IMR-90 (cell line): ENCODE measurements at regions not wholly inside any gene's neighbourhood (a gene's known extent, or its start where the extent isn't known, plus 50 kb on each side); places are given as distances from the start of the nearest gene placed in this dataset.

Experiments
- ATAC-seq: fragments of 200-7000 bp; cut with Tn5 transposase; 2 replicates; pipeline ENCODE4 v1.9.1; 2020; ENCODE audit warnings: low read depth, mild to moderate bottlenecking, moderate library complexity
- BruUV-seq: library from RNA; stranded (reverse); fragments of 400-500 nt; replicated peaks from 2 replicates; lab custom pipeline; 2021; lab: Mats Ljungman, UMichigan
- CTCF ChIA-PET: fragments of 300-600 bp; formaldehyde crosslinking; extraction: SDS; loops from one replicate; lab custom pipeline; 2021; ENCODE audit warnings: antibody characterized with exemption; lab: Yijun Ruan, JAX
- POLR2A ChIA-PET: fragments of 300-600 bp; sonication (Branson Sonifier 250); formaldehyde crosslinking; loops from one replicate; lab custom pipeline; 2022; ENCODE audit warnings: antibody characterized with exemption; ENCODE audit not compliant: unreplicated experiment; lab: Charles Lee
- DNase-seq: peaks from one replicate; pipeline ENCODE4 v3.0.0; 2013
- H2AFZ ChIP-seq: replicated peaks from 2 replicates; pipeline ENCODE3; 2013; ENCODE audit warnings: low read length, mild to moderate bottlenecking; ENCODE audit not compliant: poor library complexity
- H2AK5ac ChIP-seq: 2 replicates; pipeline ENCODE4 v1.6.1; 2013; ENCODE audit warnings: low read depth, low read length, inconsistent platforms
- H2AK9ac ChIP-seq: replicated peaks from 2 replicates; pipeline ENCODE3; 2013; ENCODE audit warnings: mild to moderate bottlenecking, low read depth, low read length, moderate library complexity; ENCODE audit not compliant: poor library complexity
- H2BK120ac ChIP-seq: 2 replicates; pipeline ENCODE4 v1.6.1; 2013; ENCODE audit warnings: low read depth, low read length, inconsistent platforms
- H2BK15ac ChIP-seq: 3 replicates; pipeline ENCODE4 v1.6.1; 2013; ENCODE audit warnings: low read depth, low read length, inconsistent platforms
- H2BK20ac ChIP-seq: 2 replicates; pipeline ENCODE4 v1.6.1; 2013; ENCODE audit warnings: low read depth, mild to moderate bottlenecking, inconsistent platforms, low read length, moderate library complexity
- H2BK5ac ChIP-seq: 2 replicates; pipeline ENCODE4 v1.6.1; 2013; ENCODE audit warnings: mild to moderate bottlenecking, low read depth, low read length, inconsistent platforms; ENCODE audit not compliant: poor library complexity, severe bottlenecking
- H3K14ac ChIP-seq: replicated peaks from 2 replicates; pipeline ENCODE4 v1.6.1; 2013; ENCODE audit warnings: low read depth, low read length, inconsistent platforms
- H3K18ac ChIP-seq: 2 replicates; pipeline ENCODE4 v1.6.1; 2013; ENCODE audit warnings: low read depth, low read length, control low read depth
- H3K23ac ChIP-seq: 2 replicates; pipeline ENCODE4 v1.6.1; 2013; ENCODE audit warnings: low read depth, low read length, inconsistent platforms
- H3K27ac ChIP-seq: 2 replicates; pipeline ENCODE4 v1.5.1; 2013; ENCODE audit warnings: mild to moderate bottlenecking, control low read depth, low read length; ENCODE audit not compliant: insufficient read depth
- H3K27me3 ChIP-seq: 2 replicates; pipeline ENCODE4 v1.6.1; 2013; ENCODE audit warnings: low read length; ENCODE audit not compliant: control insufficient read depth, insufficient read depth
- H3K36me3 ChIP-seq: 2 replicates; pipeline ENCODE4 v1.6.1; 2013; ENCODE audit warnings: low read length, mixed read lengths; ENCODE audit not compliant: control insufficient read depth, insufficient read depth
- H3K4ac ChIP-seq: 2 replicates; pipeline ENCODE4 v1.6.1; 2013; ENCODE audit warnings: low read depth, low read length, inconsistent platforms
- H3K4me1 ChIP-seq: 2 replicates; pipeline ENCODE4 v1.6.1; 2013; ENCODE audit warnings: low read length, mixed read lengths; ENCODE audit not compliant: control insufficient read depth, insufficient read depth
- H3K4me2 ChIP-seq: 2 replicates; pipeline ENCODE4 v1.6.1; 2013; ENCODE audit warnings: low read depth, mild to moderate bottlenecking, control low read depth, low read length, moderate library complexity
- H3K4me3 ChIP-seq: 2 replicates; pipeline ENCODE4 v1.5.1; 2013; ENCODE audit warnings: low read depth, mild to moderate bottlenecking, control low read depth, low read length, moderate library complexity; ENCODE audit not compliant: insufficient read depth
- H3K56ac ChIP-seq: 2 replicates; pipeline ENCODE4 v1.6.1; 2013; ENCODE audit warnings: low read length, inconsistent platforms; ENCODE audit not compliant: insufficient read depth; ENCODE audit errors: extremely low read depth
- H3K79me1 ChIP-seq, 2 experiments: 2 replicates each; pipeline ENCODE4 v1.6.1; 2013; ENCODE audit warnings: low read length in 2 of 2, inconsistent platforms in 1 of 2, low read depth in 1 of 2
- H3K9ac ChIP-seq: 2 replicates; pipeline ENCODE4 v1.6.1; 2013; ENCODE audit warnings: low read depth, low read length, control low read depth
- H3K9me1 ChIP-seq: 2 replicates; pipeline ENCODE4 v1.6.1; 2013; ENCODE audit warnings: low read length, inconsistent platforms; ENCODE audit not compliant: insufficient read depth
- H3K9me3 ChIP-seq: 2 replicates; pipeline ENCODE4 v1.6.1; 2013; ENCODE audit warnings: low read length; ENCODE audit not compliant: control insufficient read depth, insufficient read depth
- H4K20me1 ChIP-seq: 2 replicates; pipeline ENCODE4 v1.6.1; 2013; ENCODE audit warnings: low read length, inconsistent platforms; ENCODE audit not compliant: insufficient read depth
- H4K5ac ChIP-seq: 2 replicates; pipeline ENCODE4 v1.6.1; 2013; ENCODE audit warnings: mild to moderate bottlenecking, low read depth, low read length, control low read depth
- H4K8ac ChIP-seq, 2 experiments: 2 replicates each; pipeline ENCODE4 v1.6.1; 2013; ENCODE audit warnings: low read depth in 2 of 2, low read length in 2 of 2, control low read depth in 1 of 2, inconsistent platforms in 1 of 2
- H4K91ac ChIP-seq: 2 replicates; pipeline ENCODE4 v1.6.1; 2013; ENCODE audit warnings: low read depth, low read length, inconsistent platforms; ENCODE audit not compliant: insufficient read depth
- BHLHE40 ChIP-seq: fragments of 150-350 bp; IDR thresholded peaks from 2 replicates; pipeline ENCODE4 v1.6.1; 2016; ENCODE audit warnings: mild to moderate bottlenecking, low read depth, low read length
- CEBPB ChIP-seq: IDR thresholded peaks from 2 replicates; pipeline ENCODE4 v1.6.1; 2012; ENCODE audit warnings: low read depth, low read length, improper control_type of control experiment
- FOS ChIP-seq: fragments of 150-350 bp; IDR thresholded peaks from 2 replicates; pipeline ENCODE4 v1.6.1; 2016; ENCODE audit warnings: low read depth, low read length
- MAFK ChIP-seq: IDR thresholded peaks from 2 replicates; pipeline ENCODE4 v1.6.1; 2012; ENCODE audit warnings: low read depth, low read length, improper control_type of control experiment
- MAZ ChIP-seq: IDR thresholded peaks from 2 replicates; pipeline ENCODE4 v1.6.1; 2012; ENCODE audit warnings: low read depth, mild to moderate bottlenecking, low read length, improper control_type of control experiment, moderate library complexity, borderline replicate concordance
- MXI1 ChIP-seq: IDR thresholded peaks from 2 replicates; pipeline ENCODE4 v1.6.1; 2012; ENCODE audit warnings: low read depth, mild to moderate bottlenecking, low read length, moderate library complexity, borderline replicate concordance
- POLR2A ChIP-seq: IDR thresholded peaks from 2 replicates; pipeline ENCODE4 v1.6.1; 2012; ENCODE audit warnings: mild to moderate bottlenecking, low read depth, low read length
- RAD21 ChIP-seq: IDR thresholded peaks from 2 replicates; pipeline ENCODE4 v1.6.1; 2012; ENCODE audit warnings: low read length, improper control_type of control experiment
- RCOR1 ChIP-seq: IDR thresholded peaks from 2 replicates; pipeline ENCODE4 v1.6.1; 2012; ENCODE audit warnings: mild to moderate bottlenecking, low read length, improper control_type of control experiment; ENCODE audit not compliant: insufficient replicate concordance
- RFX5 ChIP-seq: IDR thresholded peaks from 2 replicates; pipeline ENCODE4 v1.8.0; 2012; ENCODE audit warnings: low read depth, mild to moderate bottlenecking, low read length, moderate library complexity
- SMC3 ChIP-seq: fragments of 150-350 bp; IDR thresholded peaks from 2 replicates; pipeline ENCODE4 v1.6.1; 2016; ENCODE audit warnings: low read depth, mild to moderate bottlenecking, antibody characterized with exemption, low read length, moderate library complexity
- WGBS, 2 experiments: methylation state at CpG; one replicate each; pipeline versions ENCODE4 v1.1.5 to v1.1.7; 2013; ENCODE audit warnings: missing lambda C conversion rate in 2 of 2; ENCODE audit not compliant: insufficient read length in 1 of 2; ENCODE audit errors: extremely low coverage in 2 of 2; 5-methylcytosine and 5-hydroxymethylcytosine counted together
- dilution Hi-C: fragments of 300-500 bp; cut with HindIII; formaldehyde crosslinking; loops from one replicate; pipeline ENCODE4 v1.14.3; 2018; ENCODE audit warnings: low sequenced_read_pairs; ENCODE audit not compliant: unreplicated experiment
- in situ Hi-C: fragments of 300-500 bp; cut with MboI; formaldehyde crosslinking; loops from 3 replicates; pipeline ENCODE4 v1.14.3; 2019; ENCODE audit warnings: low sequenced_read_pairs, inconsistent platforms, mixed read lengths
- intact Hi-C: fragments of 100-400 bp; cut with micrococcal nuclease; formaldehyde crosslinking; loops from 2 replicates; pipeline ENCODE4 v1.10.0; 2022
- TF ChIP-seq, protein P1 (sequence below): conservative IDR thresholded peaks from 2 replicates; pipeline ENCODE4 v1.5.1; 2012; ENCODE audit warnings: mild to moderate bottlenecking, low read depth, low read length, improper control_type of control experiment
- TF ChIP-seq, protein P2 (sequence below): fragments of 150-350 bp; IDR thresholded peaks from 2 replicates; pipeline ENCODE4 v1.6.1; 2017; ENCODE audit warnings: mild to moderate bottlenecking, antibody characterized with exemption, low read length, low read depth
- TF ChIP-seq, protein P3 (sequence below): fragments of 150-350 bp; IDR thresholded peaks from 2 replicates; pipeline ENCODE4 v1.6.1; 2016; ENCODE audit warnings: low read depth, mild to moderate bottlenecking, low read length, moderate library complexity, borderline replicate concordance

DNA sequence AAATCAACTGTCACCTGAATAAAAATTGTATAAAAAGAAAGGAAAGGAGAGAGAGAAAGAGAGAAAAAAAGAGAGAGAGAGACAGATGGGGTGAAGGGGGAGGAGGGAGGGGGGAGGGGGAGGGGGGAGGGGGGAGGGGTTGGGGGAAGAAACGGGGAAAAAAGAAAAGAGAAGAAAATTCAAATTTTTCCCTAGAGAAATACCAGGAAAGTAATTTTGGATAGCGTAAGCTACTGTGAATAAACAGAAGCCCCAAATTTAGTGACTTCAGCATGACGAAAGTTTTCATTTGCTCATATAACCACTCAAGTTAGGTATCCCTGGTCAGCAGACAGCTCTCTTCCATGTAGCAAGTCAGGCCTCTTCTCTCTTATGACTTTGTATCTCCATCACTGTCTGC, 289.4 kb upstream of the MYOCD start:
- no peak for ATAC-seq
- Histone ChIP-seq H2AFZ (no peak overlapping the region), H2BK15ac (no peak overlapping the region), H4K91ac (no peak overlapping the region), H3K79me1 (no peaks in the 10 kb centered on the region), H3K27me3 (no peaks in the 10 kb centered on the region), H3K27ac (no peak overlapping the region), H4K20me1 (no peaks in the 10 kb centered on the region), H2BK20ac (no peak overlapping the region), H2BK120ac (no peak overlapping the region), H4K8ac (no peak overlapping the region), H2BK5ac (no peak overlapping the region), H2AK5ac (no peak overlapping the region), H4K5ac (no peak overlapping the region), H3K18ac (no peak overlapping the region), H3K23ac (no peak overlapping the region), H3K4me2 (no peak overlapping the region), H3K4me1 (no peaks in the 10 kb centered on the region), H3K56ac (no peak overlapping the region), H3K4ac (no peak overlapping the region), H3K9me3 (no peaks in the 10 kb centered on the region; the same call in 1 of the 2 replicates), H3K36me3 (no peaks in the 10 kb centered on the region), H3K9ac (no peak overlapping the region), H3K4me3 (no peak overlapping the region), H3K9me1 (no peaks in the 10 kb centered on the region), H3K14ac (no peak overlapping the region), H2AK9ac (no peak overlapping the region)
- DNase-seq: no peak
- no TSS peak for BruUV-seq
- WGBS, 2 experiments: no CpG with 5 or more reads among the region's 3 CpGs
- dilution Hi-C loops: no loop called here
- CTCF ChIA-PET: no interaction called here
- in situ Hi-C loops: no loop called here
- POLR2A ChIA-PET: no interaction called here
- TF ChIP-seq, protein P1, sequence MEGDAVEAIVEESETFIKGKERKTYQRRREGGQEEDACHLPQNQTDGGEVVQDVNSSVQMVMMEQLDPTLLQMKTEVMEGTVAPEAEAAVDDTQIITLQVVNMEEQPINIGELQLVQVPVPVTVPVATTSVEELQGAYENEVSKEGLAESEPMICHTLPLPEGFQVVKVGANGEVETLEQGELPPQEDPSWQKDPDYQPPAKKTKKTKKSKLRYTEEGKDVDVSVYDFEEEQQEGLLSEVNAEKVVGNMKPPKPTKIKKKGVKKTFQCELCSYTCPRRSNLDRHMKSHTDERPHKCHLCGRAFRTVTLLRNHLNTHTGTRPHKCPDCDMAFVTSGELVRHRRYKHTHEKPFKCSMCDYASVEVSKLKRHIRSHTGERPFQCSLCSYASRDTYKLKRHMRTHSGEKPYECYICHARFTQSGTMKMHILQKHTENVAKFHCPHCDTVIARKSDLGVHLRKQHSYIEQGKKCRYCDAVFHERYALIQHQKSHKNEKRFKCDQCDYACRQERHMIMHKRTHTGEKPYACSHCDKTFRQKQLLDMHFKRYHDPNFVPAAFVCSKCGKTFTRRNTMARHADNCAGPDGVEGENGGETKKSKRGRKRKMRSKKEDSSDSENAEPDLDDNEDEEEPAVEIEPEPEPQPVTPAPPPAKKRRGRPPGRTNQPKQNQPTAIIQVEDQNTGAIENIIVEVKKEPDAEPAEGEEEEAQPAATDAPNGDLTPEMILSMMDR: no peak
- TF ChIP-seq MAZ (no peak), MXI1 (no peak), SMC3 (no peak), POLR2A (no peak), RAD21 (no peak), BHLHE40 (no peak), FOS (no peak), RCOR1 (no peak), MAFK (no peak), CEBPB (no peak), RFX5 (no peak)
- TF ChIP-seq, protein P2, sequence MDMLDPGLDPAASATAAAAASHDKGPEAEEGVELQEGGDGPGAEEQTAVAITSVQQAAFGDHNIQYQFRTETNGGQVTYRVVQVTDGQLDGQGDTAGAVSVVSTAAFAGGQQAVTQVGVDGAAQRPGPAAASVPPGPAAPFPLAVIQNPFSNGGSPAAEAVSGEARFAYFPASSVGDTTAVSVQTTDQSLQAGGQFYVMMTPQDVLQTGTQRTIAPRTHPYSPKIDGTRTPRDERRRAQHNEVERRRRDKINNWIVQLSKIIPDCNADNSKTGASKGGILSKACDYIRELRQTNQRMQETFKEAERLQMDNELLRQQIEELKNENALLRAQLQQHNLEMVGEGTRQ: no peak
- TF ChIP-seq, protein P3, sequence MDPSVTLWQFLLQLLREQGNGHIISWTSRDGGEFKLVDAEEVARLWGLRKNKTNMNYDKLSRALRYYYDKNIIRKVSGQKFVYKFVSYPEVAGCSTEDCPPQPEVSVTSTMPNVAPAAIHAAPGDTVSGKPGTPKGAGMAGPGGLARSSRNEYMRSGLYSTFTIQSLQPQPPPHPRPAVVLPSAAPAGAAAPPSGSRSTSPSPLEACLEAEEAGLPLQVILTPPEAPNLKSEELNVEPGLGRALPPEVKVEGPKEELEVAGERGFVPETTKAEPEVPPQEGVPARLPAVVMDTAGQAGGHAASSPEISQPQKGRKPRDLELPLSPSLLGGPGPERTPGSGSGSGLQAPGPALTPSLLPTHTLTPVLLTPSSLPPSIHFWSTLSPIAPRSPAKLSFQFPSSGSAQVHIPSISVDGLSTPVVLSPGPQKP: no peak
- intact Hi-C loops: no loop called here
